A673 (cell line): ENCODE measurements at regions not wholly inside any gene's neighbourhood (a gene's known extent, or its start where the extent isn't known, plus 50 kb on each side); places are given as distances from the start of the nearest gene placed in this dataset.

Source experiments
- BruUV-seq: library from RNA; stranded (reverse); fragments of 400-500 nt; replicated peaks from 2 replicates; lab custom pipeline; 2021; lab: Mats Ljungman, UMichigan
- CTCF ChIA-PET: fragments of 300-600 bp; sonication (Branson Sonifier 250); formaldehyde crosslinking; loops from one replicate; lab custom pipeline; 2022; ENCODE audit warnings: antibody characterized with exemption; lab: Charles Lee
- POLR2A ChIA-PET: fragments of 300-600 bp; sonication (Branson Sonifier 250); formaldehyde crosslinking; loops from one replicate; lab custom pipeline; 2022; ENCODE audit warnings: antibody characterized with exemption; ENCODE audit not compliant: low non-redundant PET; lab: Charles Lee
- DNase-seq: peaks from one replicate; pipeline ENCODE4 v3.0.0-alpha.2; 2015; ENCODE audit warnings: low spot score
- H3K27ac ChIP-seq: fragments of 200-600 bp; sonication (generic); 2 replicates; pipeline ENCODE4 v1.5.1; 2016; ENCODE audit warnings: mixed run types, low read depth, mild to moderate bottlenecking, mixed read lengths, antibody characterized with exemption, low read length; ENCODE audit not compliant: poor library complexity, severe bottlenecking
- H3K27me3 ChIP-seq: fragments of 200-600 bp; sonication (generic); replicated peaks from 2 replicates; pipeline ENCODE4 v1.6.1; 2017; ENCODE audit warnings: mixed run types, low read depth, mild to moderate bottlenecking, mixed read lengths, antibody characterized with exemption, low read length; ENCODE audit not compliant: insufficient read depth, poor library complexity
- H3K36me3 ChIP-seq: fragments of 200-600 bp; sonication (generic); 2 replicates; pipeline ENCODE4 v1.6.1; 2016; ENCODE audit warnings: mixed run types, mild to moderate bottlenecking, mixed read lengths, antibody characterized with exemption, low read length; ENCODE audit not compliant: insufficient read depth, poor library complexity, severe bottlenecking
- H3K4me1 ChIP-seq: fragments of 200-600 bp; sonication (generic); 2 replicates; pipeline ENCODE4 v1.6.1; 2017; ENCODE audit warnings: mixed run types, mild to moderate bottlenecking, mixed read lengths, antibody characterized with exemption, low read length; ENCODE audit not compliant: insufficient read depth, poor library complexity, severe bottlenecking
- H3K4me3 ChIP-seq: fragments of 200-600 bp; sonication (generic); 2 replicates; pipeline ENCODE4 v1.5.1; 2016; ENCODE audit warnings: low read depth, mixed run types, mild to moderate bottlenecking, mixed read lengths, low read length; ENCODE audit not compliant: poor library complexity, severe bottlenecking
- H3K9me3 ChIP-seq: fragments of 200-600 bp; sonication (generic); 2 replicates; pipeline ENCODE4 v1.6.1; 2016; ENCODE audit warnings: mixed run types, low read depth, mild to moderate bottlenecking, mixed read lengths, antibody characterized with exemption, low read length; ENCODE audit not compliant: poor library complexity, severe bottlenecking
- EZH2 ChIP-seq: fragments of 200-600 bp; sonication (generic); IDR thresholded peaks from 2 replicates; pipeline ENCODE4 v1.6.1; 2017; ENCODE audit warnings: borderline replicate concordance, low read depth, mild to moderate bottlenecking, mixed read lengths, antibody characterized with exemption, low read length; ENCODE audit not compliant: poor library complexity, severe bottlenecking
- intact Hi-C: fragments of 100-400 bp; cut with micrococcal nuclease; formaldehyde crosslinking; loops from one replicate; pipeline ENCODE4 v1.10.0; 2022; ENCODE audit not compliant: unreplicated experiment
- TF ChIP-seq, protein P1 (sequence below): fragments of 300-800, 200-600 bp; sonication (generic); conservative IDR thresholded peaks from 2 replicates; pipeline ENCODE4 v1.5.1; 2017; ENCODE audit warnings: low read depth, mild to moderate bottlenecking, antibody characterized with exemption, low read length, moderate library complexity, mixed read lengths

DNA sequence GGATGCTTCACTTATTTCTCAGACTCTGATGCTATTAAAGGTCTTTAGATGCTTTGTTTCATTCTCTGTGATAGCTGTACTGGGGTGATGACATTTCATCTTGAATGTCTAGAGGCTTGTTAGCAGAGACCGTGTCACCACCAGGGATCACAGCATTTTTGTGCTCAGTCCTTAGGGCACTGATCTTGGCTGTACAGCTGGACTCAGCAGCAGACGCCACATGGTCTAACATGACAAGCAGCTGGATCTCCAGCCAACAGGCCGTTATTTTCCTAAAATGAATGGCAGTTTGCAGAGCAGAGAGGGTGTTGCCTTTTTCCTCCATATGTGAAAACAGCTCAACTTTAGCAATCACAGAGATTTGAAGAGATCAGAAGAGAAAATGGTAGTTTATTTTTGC lies 491.8 kb downstream of the CDH2 start:
- TF ChIP-seq, protein P1, sequence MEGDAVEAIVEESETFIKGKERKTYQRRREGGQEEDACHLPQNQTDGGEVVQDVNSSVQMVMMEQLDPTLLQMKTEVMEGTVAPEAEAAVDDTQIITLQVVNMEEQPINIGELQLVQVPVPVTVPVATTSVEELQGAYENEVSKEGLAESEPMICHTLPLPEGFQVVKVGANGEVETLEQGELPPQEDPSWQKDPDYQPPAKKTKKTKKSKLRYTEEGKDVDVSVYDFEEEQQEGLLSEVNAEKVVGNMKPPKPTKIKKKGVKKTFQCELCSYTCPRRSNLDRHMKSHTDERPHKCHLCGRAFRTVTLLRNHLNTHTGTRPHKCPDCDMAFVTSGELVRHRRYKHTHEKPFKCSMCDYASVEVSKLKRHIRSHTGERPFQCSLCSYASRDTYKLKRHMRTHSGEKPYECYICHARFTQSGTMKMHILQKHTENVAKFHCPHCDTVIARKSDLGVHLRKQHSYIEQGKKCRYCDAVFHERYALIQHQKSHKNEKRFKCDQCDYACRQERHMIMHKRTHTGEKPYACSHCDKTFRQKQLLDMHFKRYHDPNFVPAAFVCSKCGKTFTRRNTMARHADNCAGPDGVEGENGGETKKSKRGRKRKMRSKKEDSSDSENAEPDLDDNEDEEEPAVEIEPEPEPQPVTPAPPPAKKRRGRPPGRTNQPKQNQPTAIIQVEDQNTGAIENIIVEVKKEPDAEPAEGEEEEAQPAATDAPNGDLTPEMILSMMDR: no peak
- no peak for TF ChIP-seq EZH2
- no peak overlapping the region for H3K27ac ChIP-seq
- no peaks in the 10 kb centered on the region for H3K4me1 ChIP-seq
- CTCF ChIA-PET: interaction anchor here (1.9 kb wide), 1 partner anchor 65 kb away, joined by 16 read pairs; no protein-coding TSS in a partner anchor
- intact Hi-C loops: loop anchor here (2.0 kb wide), 1 partner anchor 66 kb away; no protein-coding TSS in a partner anchor
- no peak for DNase-seq
- H3K36me3 ChIP-seq: no peaks in the 10 kb centered on the region
- H3K4me3 ChIP-seq: no peak overlapping the region
- BruUV-seq: no TSS peak
- H3K9me3 ChIP-seq: no peaks in the 10 kb centered on the region
- peaks cover 25% of the 10 kb centered on the region for H3K27me3 ChIP-seq
- POLR2A ChIA-PET: no interaction called here

DNA sequence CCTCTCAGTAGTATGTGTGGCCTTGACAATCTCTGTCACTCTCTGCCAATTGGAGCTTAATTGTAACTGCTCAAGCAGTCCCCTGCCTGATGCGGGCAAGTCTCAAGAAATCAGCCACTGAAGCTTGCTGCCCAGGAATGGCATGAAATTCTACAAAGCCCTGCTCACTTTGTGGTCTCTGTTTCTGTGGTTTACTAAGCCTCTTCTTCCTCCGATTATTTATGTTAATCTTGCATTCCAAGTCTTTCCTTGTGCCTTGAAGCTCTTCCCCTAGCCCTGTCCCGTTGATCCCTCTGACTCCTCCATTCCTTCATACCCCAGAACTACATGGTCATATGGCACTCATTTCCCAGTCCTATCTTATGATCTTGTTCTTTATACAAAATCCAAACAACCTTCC lies 489.3 kb upstream of the CHST9 start:
- ChIA-PET POLR2A (no interaction called here), CTCF (no interaction called here)
- H3K4me1 ChIP-seq: no peaks in the 10 kb centered on the region
- no peak overlapping the region for H3K4me3 ChIP-seq
- no peak for TF ChIP-seq EZH2
- TF ChIP-seq, protein P1: no peak
- no peaks in the 10 kb centered on the region for H3K9me3 ChIP-seq
- peaks cover 28% of the 10 kb centered on the region for H3K27me3 ChIP-seq
- H3K36me3 ChIP-seq: no peaks in the 10 kb centered on the region
- no peak overlapping the region for H3K27ac ChIP-seq
- no peak for DNase-seq
- intact Hi-C loops: no loop called here
- BruUV-seq: no TSS peak

DNA sequence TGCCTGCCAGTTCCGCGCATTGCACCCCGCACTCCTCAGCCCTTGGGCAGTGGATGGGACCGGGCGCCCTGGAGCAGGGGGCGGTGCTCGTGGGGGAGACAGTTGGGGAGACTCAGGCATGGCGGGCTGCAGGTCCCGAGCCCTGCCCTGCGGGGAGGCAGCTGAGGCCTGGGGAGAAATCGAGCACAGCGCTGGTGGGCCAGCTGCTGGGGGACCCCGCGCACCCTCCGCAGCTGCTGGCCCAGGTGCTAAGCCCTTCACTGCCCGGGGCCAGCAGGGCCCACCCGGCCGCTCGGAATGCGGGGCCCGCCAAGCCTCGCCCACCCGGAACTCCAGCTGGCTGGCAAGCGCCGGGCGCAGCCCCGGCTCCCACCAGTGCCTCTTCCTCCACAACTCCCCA lies 488.8 kb upstream of the CHST9 start:
- DNase-seq: no peak
- Histone ChIP-seq H3K4me3 (no peak overlapping the region), H3K27me3 (peaks cover 23% of the 10 kb centered on the region), H3K36me3 (no peaks in the 10 kb centered on the region), H3K4me1 (no peaks in the 10 kb centered on the region), H3K9me3 (no peaks in the 10 kb centered on the region), H3K27ac (no peak overlapping the region)
- ChIA-PET POLR2A (no interaction called here), CTCF (no interaction called here)
- BruUV-seq: no TSS peak
- intact Hi-C loops: no loop called here
- TF ChIP-seq, protein P1: no peak
- TF ChIP-seq EZH2: no peak
